ENCODE measurements at regions not wholly inside any gene's neighbourhood (a gene's known extent, or its start where the extent isn't known, plus 50 kb on each side); places are given as distances from the start of the nearest gene placed in this dataset.

DNA sequence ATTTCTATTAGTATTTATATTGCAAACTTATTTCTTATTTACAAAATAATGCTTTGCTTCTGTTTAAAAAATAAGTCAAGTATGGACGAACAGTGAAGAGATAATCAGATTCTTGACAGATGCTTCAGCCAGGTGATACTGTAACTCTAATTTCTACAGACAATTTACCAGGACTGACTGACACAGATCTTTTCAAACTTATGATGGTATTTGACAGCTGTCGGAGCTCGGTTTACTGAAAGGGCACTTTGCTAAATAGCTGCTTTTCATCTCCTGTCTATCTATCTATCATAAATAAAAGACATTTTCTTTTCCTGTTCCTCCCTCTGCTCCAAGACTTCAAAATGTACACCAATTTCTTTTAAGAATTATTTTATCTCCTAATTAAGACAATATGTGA, 422.5 kb upstream of the SLC8A1 start:
- Histone ChIP-seq H3K27me3 (replicated peaks in 1 of 7) (no peaks in the 10 kb centered on the region), H3K4me1 (no peaks in the 10 kb centered on the region), H3K9me3 (no peaks in the 10 kb centered on the region), H3K4me3 (no peak overlapping the region), H3K36me3 (no peaks in the 10 kb centered on the region), H3K27ac (no peak overlapping the region)
- TF ChIP-seq, protein P1, sequence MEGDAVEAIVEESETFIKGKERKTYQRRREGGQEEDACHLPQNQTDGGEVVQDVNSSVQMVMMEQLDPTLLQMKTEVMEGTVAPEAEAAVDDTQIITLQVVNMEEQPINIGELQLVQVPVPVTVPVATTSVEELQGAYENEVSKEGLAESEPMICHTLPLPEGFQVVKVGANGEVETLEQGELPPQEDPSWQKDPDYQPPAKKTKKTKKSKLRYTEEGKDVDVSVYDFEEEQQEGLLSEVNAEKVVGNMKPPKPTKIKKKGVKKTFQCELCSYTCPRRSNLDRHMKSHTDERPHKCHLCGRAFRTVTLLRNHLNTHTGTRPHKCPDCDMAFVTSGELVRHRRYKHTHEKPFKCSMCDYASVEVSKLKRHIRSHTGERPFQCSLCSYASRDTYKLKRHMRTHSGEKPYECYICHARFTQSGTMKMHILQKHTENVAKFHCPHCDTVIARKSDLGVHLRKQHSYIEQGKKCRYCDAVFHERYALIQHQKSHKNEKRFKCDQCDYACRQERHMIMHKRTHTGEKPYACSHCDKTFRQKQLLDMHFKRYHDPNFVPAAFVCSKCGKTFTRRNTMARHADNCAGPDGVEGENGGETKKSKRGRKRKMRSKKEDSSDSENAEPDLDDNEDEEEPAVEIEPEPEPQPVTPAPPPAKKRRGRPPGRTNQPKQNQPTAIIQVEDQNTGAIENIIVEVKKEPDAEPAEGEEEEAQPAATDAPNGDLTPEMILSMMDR (IDR thresholded peaks at IDR 0.05 in 8 of 11, conservative IDR thresholded peaks at IDR 0.05 in 3 of 11): no peak
- TF ChIP-seq POLR2A (IDR thresholded peaks at IDR 0.05): no peak
- TF ChIP-seq POLR2AphosphoS5 (IDR thresholded peaks at IDR 0.05): no peak
- WGBS, 5 donors: 80 to 92% (median 88%) methylated on average over 3 of the region's 3 CpGs
- no peak for DNase-seq
- intact Hi-C loops (cut with DNase I; ENCODE audit: low total_unique reads): no loop called here

GRCh38 chr2:40877734-40878288, 425.9 kb upstream of the SLC8A1 start:
- H3K27ac ChIP-seq: no peak overlapping the region
- H3K36me3 ChIP-seq: no peaks in the 10 kb centered on the region
- no peak for TF ChIP-seq POLR2A (IDR thresholded peaks at IDR 0.05)
- TF ChIP-seq, protein P1 (IDR thresholded peaks at IDR 0.05 in 8 of 11, conservative IDR thresholded peaks at IDR 0.05 in 3 of 11): no peak
- no peak for TF ChIP-seq POLR2AphosphoS5 (IDR thresholded peaks at IDR 0.05)
- H3K4me3 ChIP-seq: no peak overlapping the region
- intact Hi-C loops (cut with DNase I; ENCODE audit: low total_unique reads): no loop called here
- no peaks in the 10 kb centered on the region for H3K27me3 ChIP-seq (replicated peaks in 1 of 7)
- no peaks in the 10 kb centered on the region for H3K9me3 ChIP-seq
- no peaks in the 10 kb centered on the region for H3K4me1 ChIP-seq
- DNase-seq: no peak

DNA sequence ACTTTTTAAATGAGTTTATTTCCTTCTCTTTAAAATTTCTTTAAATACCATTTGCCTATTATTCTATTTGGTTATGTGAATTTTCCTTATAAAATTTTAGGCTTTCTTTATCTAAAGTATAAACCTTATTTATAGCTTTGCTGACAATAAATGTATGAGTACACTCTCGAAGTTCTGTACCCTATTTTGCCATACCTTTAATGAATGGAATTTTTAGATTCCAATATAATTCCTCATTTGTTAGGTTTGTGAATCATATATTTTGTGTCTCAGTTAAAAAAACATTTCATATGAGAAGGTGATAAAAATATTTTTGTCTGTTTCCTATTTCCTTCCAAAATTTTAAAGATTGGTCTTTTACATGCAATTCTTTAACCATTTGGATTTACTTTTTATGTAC, 427.4 kb upstream of the SLC8A1 start:
- intact Hi-C loops (cut with DNase I; ENCODE audit: low total_unique reads): no loop called here
- Histone ChIP-seq H3K4me3 (no peak overlapping the region), H3K9me3 (peaks cover 0 to 7% (median 0%) of the 10 kb centered on the region in 8 donors), H3K36me3 (no peaks in the 10 kb centered on the region), H3K27ac (no peak overlapping the region), H3K27me3 (replicated peaks in 1 of 7) (no peaks in the 10 kb centered on the region), H3K4me1 (no peaks in the 10 kb centered on the region)
- DNase-seq: no peak
- 71 to 89% (median 77%) methylated on average over 1 of the region's 1 CpG for WGBS, 5 donors
- TF ChIP-seq POLR2A (IDR thresholded peaks at IDR 0.05) (no peak), POLR2AphosphoS5 (IDR thresholded peaks at IDR 0.05) (no peak)
- TF ChIP-seq, protein P1 (IDR thresholded peaks at IDR 0.05 in 8 of 11, conservative IDR thresholded peaks at IDR 0.05 in 3 of 11): no peak

GRCh38 chr2:40886100-40886499, 434.2 kb upstream of the SLC8A1 start:
- H3K4me3 ChIP-seq: no peak overlapping the region
- H3K27ac ChIP-seq: no peak overlapping the region
- no peaks in the 10 kb centered on the region for H3K27me3 ChIP-seq (replicated peaks in 1 of 7)
- peaks cover 0 to 7% (median 0%) of the 10 kb centered on the region in 8 donors for H3K9me3 ChIP-seq
- 80 to 90% (median 90%) methylated on average over 1 of the region's 1 CpG for WGBS, 5 donors
- no peaks in the 10 kb centered on the region for H3K4me1 ChIP-seq
- no peaks in the 10 kb centered on the region for H3K36me3 ChIP-seq
- no peak for TF ChIP-seq POLR2AphosphoS5 (IDR thresholded peaks at IDR 0.05)
- no peak for TF ChIP-seq POLR2A (IDR thresholded peaks at IDR 0.05)
- TF ChIP-seq, protein P1 (IDR thresholded peaks at IDR 0.05 in 8 of 11, conservative IDR thresholded peaks at IDR 0.05 in 3 of 11): no peak
- no peak for DNase-seq
- intact Hi-C loops (cut with DNase I; ENCODE audit: low total_unique reads): no loop called here
